ENCODE measurements at regions not wholly inside any gene's neighbourhood (a gene's known extent, or its start where the extent isn't known, plus 50 kb on each side); places are given as distances from the start of the nearest gene placed in this dataset.

DNA sequence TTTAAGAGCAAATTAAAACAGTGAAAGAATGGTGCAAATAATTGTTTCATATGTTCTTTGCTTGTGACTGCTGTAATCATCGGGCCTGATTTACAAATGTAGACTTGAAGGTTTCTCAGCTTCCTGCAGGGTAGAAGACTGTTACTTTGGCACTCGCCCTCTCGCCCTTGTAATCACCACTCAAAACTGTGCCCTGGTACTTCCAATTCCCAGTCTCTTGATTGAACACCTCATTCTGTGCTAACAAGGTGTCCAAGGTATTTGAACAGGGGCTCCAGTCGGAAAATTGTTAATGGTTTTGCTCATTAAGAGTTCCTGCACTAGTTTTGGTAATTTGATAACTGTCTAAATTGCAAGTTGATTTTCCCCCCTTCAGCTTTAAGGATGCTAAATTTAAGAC lies 209.5 kb downstream of the ZIC1 start:
- TF ChIP-seq, protein P1, sequence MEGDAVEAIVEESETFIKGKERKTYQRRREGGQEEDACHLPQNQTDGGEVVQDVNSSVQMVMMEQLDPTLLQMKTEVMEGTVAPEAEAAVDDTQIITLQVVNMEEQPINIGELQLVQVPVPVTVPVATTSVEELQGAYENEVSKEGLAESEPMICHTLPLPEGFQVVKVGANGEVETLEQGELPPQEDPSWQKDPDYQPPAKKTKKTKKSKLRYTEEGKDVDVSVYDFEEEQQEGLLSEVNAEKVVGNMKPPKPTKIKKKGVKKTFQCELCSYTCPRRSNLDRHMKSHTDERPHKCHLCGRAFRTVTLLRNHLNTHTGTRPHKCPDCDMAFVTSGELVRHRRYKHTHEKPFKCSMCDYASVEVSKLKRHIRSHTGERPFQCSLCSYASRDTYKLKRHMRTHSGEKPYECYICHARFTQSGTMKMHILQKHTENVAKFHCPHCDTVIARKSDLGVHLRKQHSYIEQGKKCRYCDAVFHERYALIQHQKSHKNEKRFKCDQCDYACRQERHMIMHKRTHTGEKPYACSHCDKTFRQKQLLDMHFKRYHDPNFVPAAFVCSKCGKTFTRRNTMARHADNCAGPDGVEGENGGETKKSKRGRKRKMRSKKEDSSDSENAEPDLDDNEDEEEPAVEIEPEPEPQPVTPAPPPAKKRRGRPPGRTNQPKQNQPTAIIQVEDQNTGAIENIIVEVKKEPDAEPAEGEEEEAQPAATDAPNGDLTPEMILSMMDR (IDR thresholded peaks at IDR 0.05): no peak
- TF ChIP-seq POLR2A (IDR thresholded peaks at IDR 0.05): no peak
